ENCODE measurements at regions not wholly inside any gene's neighbourhood (a gene's known extent, or its start where the extent isn't known, plus 50 kb on each side); places are given as distances from the start of the nearest gene placed in this dataset.

DNA sequence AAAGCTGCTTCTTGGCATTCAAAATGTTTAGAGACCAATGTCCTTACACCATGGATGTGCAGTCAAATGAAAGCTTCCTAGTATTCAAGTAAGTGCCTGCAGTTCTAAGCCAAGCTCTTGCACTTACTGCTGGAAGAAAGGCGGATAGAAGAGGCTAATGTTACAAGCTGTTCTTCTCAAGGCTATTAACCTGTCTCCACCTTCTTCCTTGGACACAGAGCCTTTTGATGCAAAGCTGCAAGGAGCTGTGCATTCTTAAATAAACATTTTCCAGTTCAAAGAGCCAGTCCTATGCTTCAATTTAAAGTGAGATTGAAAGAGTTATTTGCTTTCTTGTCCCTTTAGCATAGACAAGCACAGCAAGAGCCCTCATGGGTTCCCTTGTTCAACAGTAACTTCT lies 167.9 kb upstream of the RUNX1 start:
- TF ChIP-seq, protein P1, sequence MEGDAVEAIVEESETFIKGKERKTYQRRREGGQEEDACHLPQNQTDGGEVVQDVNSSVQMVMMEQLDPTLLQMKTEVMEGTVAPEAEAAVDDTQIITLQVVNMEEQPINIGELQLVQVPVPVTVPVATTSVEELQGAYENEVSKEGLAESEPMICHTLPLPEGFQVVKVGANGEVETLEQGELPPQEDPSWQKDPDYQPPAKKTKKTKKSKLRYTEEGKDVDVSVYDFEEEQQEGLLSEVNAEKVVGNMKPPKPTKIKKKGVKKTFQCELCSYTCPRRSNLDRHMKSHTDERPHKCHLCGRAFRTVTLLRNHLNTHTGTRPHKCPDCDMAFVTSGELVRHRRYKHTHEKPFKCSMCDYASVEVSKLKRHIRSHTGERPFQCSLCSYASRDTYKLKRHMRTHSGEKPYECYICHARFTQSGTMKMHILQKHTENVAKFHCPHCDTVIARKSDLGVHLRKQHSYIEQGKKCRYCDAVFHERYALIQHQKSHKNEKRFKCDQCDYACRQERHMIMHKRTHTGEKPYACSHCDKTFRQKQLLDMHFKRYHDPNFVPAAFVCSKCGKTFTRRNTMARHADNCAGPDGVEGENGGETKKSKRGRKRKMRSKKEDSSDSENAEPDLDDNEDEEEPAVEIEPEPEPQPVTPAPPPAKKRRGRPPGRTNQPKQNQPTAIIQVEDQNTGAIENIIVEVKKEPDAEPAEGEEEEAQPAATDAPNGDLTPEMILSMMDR (IDR thresholded peaks at IDR 0.05), result no peak
- TF ChIP-seq POLR2AphosphoS5 (IDR thresholded peaks at IDR 0.05) (no peak), POLR2A (IDR thresholded peaks at IDR 0.05) (no peak)

Measured in upper lobe of left lung (tissue), 4 donors.